MM.1S (cell line): ENCODE measurements at regions not wholly inside any gene's neighbourhood (a gene's known extent, or its start where the extent isn't known, plus 50 kb on each side); places are given as distances from the start of the nearest gene placed in this dataset.

Experiments used
- CTCF ChIP-seq: fragments of 300-600 bp; sonication (generic); IDR thresholded peaks from 2 replicates; pipeline ENCODE4 v1.5.1; 2016; ENCODE audit warnings: antibody characterized with exemption, low read length, mixed read lengths
- EZH2 ChIP-seq: fragments of 300-600 bp; sonication (generic); optimal IDR thresholded peaks from 2 replicates; pipeline ENCODE3; 2017; ENCODE audit warnings: low read depth, mild to moderate bottlenecking, antibody characterized with exemption, low read length, mixed read lengths

GRCh38 chrX:88908056-88908455, 161.0 kb downstream of the CPXCR1 start:
- TF ChIP-seq CTCF (no peak), EZH2 (no peak)
